Kidney epithelial cell (primary cell): ENCODE measurements at regions not wholly inside any gene's neighbourhood (a gene's known extent, or its start where the extent isn't known, plus 50 kb on each side); places are given as distances from the start of the nearest gene placed in this dataset.

Source experiments
- DNase-seq: peaks from one replicate; pipeline ENCODE4 v3.0.0-alpha.2; 2010; ENCODE audit warnings: low read depth
- H3K27me3 ChIP-seq: 2 replicates; pipeline ENCODE4 v1.6.0; 2011; ENCODE audit warnings: low read length; ENCODE audit not compliant: control insufficient read depth, insufficient read depth
- H3K36me3 ChIP-seq: 2 replicates; pipeline ENCODE4 v1.5.1; 2011; ENCODE audit warnings: low read length; ENCODE audit not compliant: control insufficient read depth, insufficient read depth
- H3K4me3 ChIP-seq: 2 replicates; pipeline ENCODE4 v1.5.1; 2011; ENCODE audit warnings: low read depth, mild to moderate bottlenecking, control low read depth, low read length
- TF ChIP-seq, protein P1 (sequence below): IDR thresholded peaks from 2 replicates; pipeline ENCODE4 v1.5.1; 2011; ENCODE audit warnings: mild to moderate bottlenecking, moderate library complexity, low read length, control low read depth, inconsistent platforms; ENCODE audit not compliant: insufficient read depth, poor library complexity, severe bottlenecking

DNA sequence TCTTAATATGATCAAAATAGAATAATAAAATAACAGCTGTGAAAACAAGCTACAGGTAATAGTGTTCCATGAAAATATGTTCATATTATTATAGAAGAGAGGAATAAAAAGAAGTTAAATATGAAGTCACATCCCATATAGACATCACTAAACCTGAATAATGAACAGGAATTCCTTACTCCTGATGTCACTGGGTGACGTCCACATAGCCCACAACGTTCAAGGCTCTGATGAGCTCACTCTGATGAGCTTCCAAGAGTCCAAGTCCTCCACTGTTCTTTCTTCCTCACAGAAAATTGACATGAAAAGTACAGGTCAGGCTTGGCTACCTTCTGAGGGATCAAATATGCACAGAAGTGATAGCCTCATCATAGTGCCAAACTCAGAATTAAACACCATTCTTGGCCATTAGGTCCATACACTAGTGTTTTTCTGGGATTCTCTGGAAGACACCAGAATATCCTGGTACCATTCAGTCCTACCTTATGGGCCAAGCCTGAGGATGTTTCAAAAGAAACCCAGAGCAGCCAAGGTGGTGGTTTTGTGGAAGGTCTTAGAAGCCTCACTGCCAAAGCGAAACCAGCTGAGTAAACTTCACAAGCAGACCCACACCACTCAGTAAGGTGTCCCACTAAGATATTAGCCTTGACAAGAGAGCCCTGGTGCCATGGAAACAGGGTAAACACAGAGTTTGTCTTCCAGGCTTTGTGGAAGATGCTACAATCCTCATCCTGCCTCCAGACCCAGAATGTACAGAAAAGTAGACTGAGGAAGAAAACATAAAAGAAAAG, 138.4 kb upstream of the HHIP start:
- Histone ChIP-seq H3K4me3 (no peak overlapping the region), H3K27me3 (no peaks in the 10 kb centered on the region), H3K36me3 (no peaks in the 10 kb centered on the region)
- TF ChIP-seq, protein P1, sequence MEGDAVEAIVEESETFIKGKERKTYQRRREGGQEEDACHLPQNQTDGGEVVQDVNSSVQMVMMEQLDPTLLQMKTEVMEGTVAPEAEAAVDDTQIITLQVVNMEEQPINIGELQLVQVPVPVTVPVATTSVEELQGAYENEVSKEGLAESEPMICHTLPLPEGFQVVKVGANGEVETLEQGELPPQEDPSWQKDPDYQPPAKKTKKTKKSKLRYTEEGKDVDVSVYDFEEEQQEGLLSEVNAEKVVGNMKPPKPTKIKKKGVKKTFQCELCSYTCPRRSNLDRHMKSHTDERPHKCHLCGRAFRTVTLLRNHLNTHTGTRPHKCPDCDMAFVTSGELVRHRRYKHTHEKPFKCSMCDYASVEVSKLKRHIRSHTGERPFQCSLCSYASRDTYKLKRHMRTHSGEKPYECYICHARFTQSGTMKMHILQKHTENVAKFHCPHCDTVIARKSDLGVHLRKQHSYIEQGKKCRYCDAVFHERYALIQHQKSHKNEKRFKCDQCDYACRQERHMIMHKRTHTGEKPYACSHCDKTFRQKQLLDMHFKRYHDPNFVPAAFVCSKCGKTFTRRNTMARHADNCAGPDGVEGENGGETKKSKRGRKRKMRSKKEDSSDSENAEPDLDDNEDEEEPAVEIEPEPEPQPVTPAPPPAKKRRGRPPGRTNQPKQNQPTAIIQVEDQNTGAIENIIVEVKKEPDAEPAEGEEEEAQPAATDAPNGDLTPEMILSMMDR = no peak
- DNase-seq = no peak

DNA sequence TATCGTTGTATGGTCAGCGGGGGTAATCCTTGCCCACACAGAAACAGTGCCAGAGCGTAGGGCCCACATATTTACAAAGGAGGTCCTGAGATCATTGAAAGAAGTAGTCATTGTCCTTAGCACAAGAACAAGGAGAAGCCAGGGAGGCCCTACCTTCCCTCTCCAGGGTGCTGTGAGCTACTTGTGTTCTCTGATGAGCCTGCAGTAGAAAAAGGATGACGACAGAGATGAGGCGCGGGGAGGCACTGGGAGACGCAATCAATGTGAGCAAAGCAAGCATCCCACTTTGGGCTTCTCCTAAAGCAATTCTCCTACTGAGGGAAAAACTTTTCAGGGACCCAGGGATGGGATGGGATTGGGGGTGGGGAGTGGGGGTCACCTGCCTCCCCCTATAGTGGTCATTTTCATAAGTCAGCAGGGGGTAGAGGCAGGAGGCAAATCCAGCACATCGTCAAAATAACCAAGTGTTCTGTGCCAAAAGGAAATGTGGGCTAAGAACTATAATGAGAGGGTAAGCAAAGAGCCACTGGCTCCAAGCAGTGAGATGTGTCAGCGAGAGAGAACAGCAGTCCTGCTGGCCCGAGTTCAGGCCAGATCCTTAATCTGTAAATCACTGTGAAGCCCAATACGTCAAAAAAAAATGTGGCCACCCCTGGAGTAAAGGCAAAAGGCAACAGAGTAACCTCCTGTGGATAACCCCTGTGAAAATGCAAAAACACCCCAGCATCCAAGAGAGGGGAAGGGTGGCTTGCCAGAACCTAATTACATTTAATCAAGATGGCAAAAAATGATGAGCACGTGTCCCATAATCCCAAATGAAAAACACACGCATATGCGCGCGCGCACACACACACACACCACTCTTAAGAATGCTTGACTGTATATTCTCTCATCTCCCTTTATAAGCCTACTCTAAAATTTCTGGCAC, 136.6 kb upstream of the HHIP start:
- Histone ChIP-seq H3K27me3 (no peaks in the 10 kb centered on the region), H3K4me3 (no peak overlapping the region), H3K36me3 (no peaks in the 10 kb centered on the region)
- TF ChIP-seq, protein P1 = no peak
- DNase-seq = no peak

DNA sequence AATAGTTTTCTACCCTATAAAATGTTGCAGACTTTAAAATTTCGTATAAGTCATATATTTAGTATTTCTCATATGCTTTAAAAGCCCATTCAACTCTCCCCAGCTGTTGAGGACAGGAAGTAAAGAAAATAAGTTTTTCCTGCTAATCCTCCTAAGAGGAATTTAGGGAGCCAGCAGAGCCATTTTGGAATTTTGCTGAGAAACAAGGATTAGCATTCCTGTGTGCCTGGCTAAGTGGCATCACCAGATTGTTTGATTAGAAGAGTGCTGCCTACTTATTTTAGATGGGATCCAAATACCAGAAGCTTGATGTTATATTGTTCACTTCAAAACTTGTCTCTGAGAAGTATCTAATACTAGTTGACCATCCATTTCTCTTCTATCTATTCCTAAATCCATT, 131.2 kb upstream of the HHIP start:
- no peaks in the 10 kb centered on the region for H3K27me3 ChIP-seq
- TF ChIP-seq, protein P1 = no peak
- no peaks in the 10 kb centered on the region for H3K36me3 ChIP-seq
- DNase-seq = no peak
- no peak overlapping the region for H3K4me3 ChIP-seq

DNA sequence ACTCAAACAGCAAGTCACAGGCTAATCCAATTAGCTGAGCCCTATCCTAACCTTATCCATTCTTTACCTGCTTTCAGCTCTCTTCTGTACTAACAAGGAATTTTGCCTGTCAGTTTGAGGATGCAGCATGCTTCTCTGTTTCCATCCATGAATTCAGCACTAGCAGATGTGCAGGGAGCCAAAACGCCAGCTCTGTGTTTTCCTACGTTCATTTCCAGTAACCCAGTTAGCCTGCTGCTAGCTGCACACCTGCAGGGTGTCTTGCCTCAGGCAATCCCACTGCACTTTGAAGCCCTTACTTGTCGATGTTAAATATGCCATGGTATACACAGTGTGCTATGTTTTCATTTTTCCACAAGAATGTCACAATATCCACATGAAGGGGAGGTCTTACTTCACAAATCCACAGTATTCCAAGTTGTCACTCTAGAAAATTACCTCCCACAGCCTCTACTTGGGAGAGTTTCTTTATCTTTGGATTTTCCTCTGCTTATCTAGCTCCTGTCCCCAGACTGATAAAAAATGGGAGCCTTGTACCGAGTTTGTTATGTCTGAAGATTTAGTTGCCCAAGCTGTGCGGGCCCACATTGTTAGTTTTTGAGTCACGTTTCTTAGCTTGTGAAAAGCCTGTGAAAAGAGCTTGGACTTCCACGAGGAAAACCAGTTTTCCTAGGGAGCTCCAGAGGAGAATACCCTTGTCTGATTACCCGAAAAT, 127.6 kb upstream of the HHIP start:
- DNase-seq = no peak
- no peak overlapping the region for H3K4me3 ChIP-seq
- no peaks in the 10 kb centered on the region for H3K27me3 ChIP-seq
- H3K36me3 ChIP-seq = no peaks in the 10 kb centered on the region
- TF ChIP-seq, protein P1 = no peak

DNA sequence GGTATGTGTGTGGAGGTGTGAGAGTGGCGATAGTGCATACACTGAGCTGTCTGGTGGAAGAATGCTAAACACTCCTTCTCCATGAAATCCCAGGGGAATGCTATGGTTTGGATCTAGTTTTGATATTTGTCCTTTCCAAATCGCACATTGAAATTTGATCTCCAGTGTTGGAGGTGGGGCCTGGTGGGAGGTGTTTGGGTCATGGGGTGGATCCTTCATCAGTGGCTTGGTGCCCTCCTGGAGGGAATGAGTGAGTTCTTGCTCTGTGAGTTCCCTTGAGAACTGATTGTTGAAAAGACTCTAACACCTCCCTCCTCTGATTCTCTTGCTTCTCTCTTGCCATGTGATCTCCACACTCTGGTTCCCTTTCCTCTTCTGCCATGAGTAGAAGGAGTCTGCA, 114.1 kb upstream of the HHIP start:
- Histone ChIP-seq H3K36me3 (no peaks in the 10 kb centered on the region), H3K27me3 (no peaks in the 10 kb centered on the region), H3K4me3 (no peak overlapping the region)
- DNase-seq = no peak
- TF ChIP-seq, protein P1 = no peak
